ENCODE measurements at regions not wholly inside any gene's neighbourhood (a gene's known extent, or its start where the extent isn't known, plus 50 kb on each side); places are given as distances from the start of the nearest gene placed in this dataset.

GRCh38 chr11:131033151-131033651 is 116.9 kb upstream of the SNX19 start (continued):
- no peak for TF ChIP-seq ZNF165 (CRISPR knock-in tag; IDR thresholded peaks at IDR 0.05; ENCODE audit: borderline replicate concordance)
- TF ChIP-seq KLF13 (tag; IDR thresholded peaks at IDR 0.05; ENCODE audit: borderline replicate concordance, low read depth), result no peak
- peak; percentile 88 for TF ChIP-seq MAFG (tag; conservative IDR thresholded peaks at IDR 0.05)
- TF ChIP-seq TEAD4 (IDR thresholded peaks at IDR 0.05; ENCODE audit: low read length), result peak; percentile 52; the same call in 1 of the 2 replicates
- TF ChIP-seq TEAD4 (CRISPR knock-in tag; IDR thresholded peaks at IDR 0.05; ENCODE audit: borderline replicate concordance), result no peak
- TF ChIP-seq HDAC1 (IDR thresholded peaks at IDR 0.05), result peak in 1 of 2 experiments; percentile 29; a peak in 1 of 4 replicates
- peak; percentile 87 for TF ChIP-seq NFE2 (IDR thresholded peaks at IDR 0.05; ENCODE audit: low read depth)
- TF ChIP-seq TCF7L2 (IDR thresholded peaks at IDR 0.05; ENCODE audit: low read depth, low read length), result no peak
- peak; percentile 77 for TF ChIP-seq JUND (IDR thresholded peaks at IDR 0.05; ENCODE audit: borderline replicate concordance, low read depth, low read length)
- TF ChIP-seq JUND (tag; IDR thresholded peaks at IDR 0.05; ENCODE audit: borderline replicate concordance, low read depth, low read length), result peak; percentile 92; the same call in 2 of the 3 replicates
- no peak for TF ChIP-seq TFAM (CRISPR knock-in tag; conservative IDR thresholded peaks at IDR 0.05)
- TF ChIP-seq RFX7 (CRISPR knock-in tag; IDR thresholded peaks at IDR 0.05), result no peak
- no peak for TF ChIP-seq XRCC4 (IDR thresholded peaks at IDR 0.05; ENCODE audit: extremely low read depth, insufficient read depth, insufficient read length)
- no peak for TF ChIP-seq PATZ1 (CRISPR knock-in tag; IDR thresholded peaks at IDR 0.05; ENCODE audit: borderline replicate concordance)
- no peak for TF ChIP-seq GTF2E2 (tag; IDR thresholded peaks at IDR 0.05)
- TF ChIP-seq FOSL1 (tag; conservative IDR thresholded peaks at IDR 0.05), result 0 out of 2 replicates have a peak, but pooled peaks have one; percentile 15
- no peak for TF ChIP-seq FOXA1 (IDR thresholded peaks at IDR 0.05; ENCODE audit: borderline replicate concordance)
- no peak for TF ChIP-seq ZBTB40 (IDR thresholded peaks at IDR 0.05)
- TF ChIP-seq ZBTB40 (CRISPR knock-in tag; IDR thresholded peaks at IDR 0.05), result no peak

Measured in K562 (cell line).